ENCODE measurements at regions not wholly inside any gene's neighbourhood (a gene's known extent, or its start where the extent isn't known, plus 50 kb on each side); places are given as distances from the start of the nearest gene placed in this dataset.

- intact Hi-C loops (cut with micrococcal nuclease; ENCODE audit: unreplicated experiment) (no loop called here), in situ Hi-C loops (cut with MboI) (no loop called here)
- 61% methylated on average over 5 of the region's 9 CpGs for WGBS (ENCODE audit: insufficient coverage, insufficient replicate concordance, low lambda C conversion rate, missing lambda C conversion rate)
- no peak overlapping the region for H3K4me3 ChIP-seq
- no peak overlapping the region for H3K4me2 ChIP-seq (ENCODE audit: control insufficient read depth, insufficient read depth)
- DNase-seq (ENCODE audit: low read depth, low spot score) (no peak), ATAC-seq (no peak), FAIRE-seq (no peak)
- no peaks in the 10 kb centered on the region for H4K20me1 ChIP-seq (ENCODE audit: control insufficient read depth, insufficient read depth)
- ChIA-PET RAD21 (ENCODE audit: unreplicated experiment) (interaction anchor here (0.7 to 3.2 kb wide), 6 partner anchors 12 to 126 kb away, joined by 4 to 129 read pairs (median 16); no protein-coding TSS in a partner anchor), CTCF (interaction anchor here (1.0 to 2.7 kb wide), 3 partner anchors 14 to 129 kb away, joined by 3 to 16 read pairs (median 5); no protein-coding TSS in a partner anchor), POLR2A (interaction anchor here (0.6 to 4.3 kb wide), 4 partner anchors 12 to 1095 kb away, joined by 3 to 82 read pairs (median 8); no protein-coding TSS in a partner anchor), SMC1A (ENCODE audit: uncharacterized antibody, unreplicated experiment) (interaction anchor here (2.0 to 6.9 kb wide), 5 partner anchors 11 to 45 kb away, joined by 6 to 145 read pairs (median 26); no protein-coding TSS in a partner anchor)
- H3K27ac ChIP-seq (ENCODE audit: control insufficient read depth, insufficient read depth) = no peak overlapping the region
- H3K36me3 ChIP-seq (ENCODE audit: control insufficient read depth in 2 of 2, insufficient read depth in 2 of 2, low read length in 1 of 2) = no peaks in the 10 kb centered on the region
- H2AFZ ChIP-seq (ENCODE audit: control insufficient read depth, low read depth, low read length) = no peak overlapping the region
- peaks cover 29% of the 10 kb centered on the region for H3K4me1 ChIP-seq (ENCODE audit: control insufficient read depth, insufficient read depth, low read length)
- H3K9me3 ChIP-seq (replicated peaks; ENCODE audit: control insufficient read depth, insufficient read depth, low read length) = no peaks in the 10 kb centered on the region
- TF ChIP-seq HDGF (IDR thresholded peaks at IDR 0.05) = no peak
- TF ChIP-seq CBX3 (IDR thresholded peaks at IDR 0.05; ENCODE audit: borderline replicate concordance, low read depth) = no peak
- no peak for TF ChIP-seq HDAC2 (IDR thresholded peaks at IDR 0.05)
- TF ChIP-seq RAD51 (IDR thresholded peaks at IDR 0.05) = no peak
- TF ChIP-seq TARDBP (IDR thresholded peaks at IDR 0.05; ENCODE audit: borderline replicate concordance) = no peak
- no peak for TF ChIP-seq FOS (IDR thresholded peaks at IDR 0.05; ENCODE audit: borderline replicate concordance, extremely low read depth, insufficient read length)
- no peak for TF ChIP-seq CREM (IDR thresholded peaks at IDR 0.05; ENCODE audit: low read depth)
- TF ChIP-seq POLR2AphosphoS5 (IDR thresholded peaks at IDR 0.05; ENCODE audit: low read length) = no peak
- TF ChIP-seq DPF2 (IDR thresholded peaks at IDR 0.05) = no peak
- H3K9ac ChIP-seq (ENCODE audit: control insufficient read depth, insufficient read depth, low read length) = no peak overlapping the region
- no peaks in the 10 kb centered on the region for H3K79me2 ChIP-seq (ENCODE audit: control insufficient read depth, insufficient read depth, low read length)
- BruUV-seq (replicated peaks) = no TSS peak
- no peaks in the 10 kb centered on the region for H3K27me3 ChIP-seq (replicated peaks in 1 of 2; ENCODE audit: control insufficient read depth in 2 of 2, insufficient read depth in 2 of 2, low read length in 1 of 2)
These were observed 69.6 kb upstream of the EPCAM start for GRCh38 chr2:47299555-47299954.

GRCh38 chr2:47298771-47299170 is 70.3 kb upstream of the EPCAM start:
- no peaks in the 10 kb centered on the region for H3K36me3 ChIP-seq (ENCODE audit: control insufficient read depth in 2 of 2, insufficient read depth in 2 of 2, low read length in 1 of 2)
- DNase-seq (ENCODE audit: low read depth, low spot score) = no peak
- ChIA-PET CTCF (interaction anchor here (1.0 kb wide), 1 partner anchor 27 kb away, joined by 5 read pairs; no protein-coding TSS in a partner anchor), RAD21 (ENCODE audit: unreplicated experiment) (interaction anchor here (0.6 to 0.7 kb wide), 3 partner anchors 12 to 33 kb away, joined by 3 to 4 read pairs (median 3); no protein-coding TSS in a partner anchor), POLR2A (interaction anchor here (0.6 to 4.3 kb wide), 2 partner anchors 13 to 258 kb away, joined by 3 to 82 read pairs; no protein-coding TSS in a partner anchor), SMC1A (ENCODE audit: uncharacterized antibody, unreplicated experiment) (interaction anchor here (6.0 to 6.9 kb wide), 2 partner anchors 12 to 25 kb away, joined by 88 to 145 read pairs; no protein-coding TSS in a partner anchor)
- no peak overlapping the region for H3K9ac ChIP-seq (ENCODE audit: control insufficient read depth, insufficient read depth, low read length)
- no peak for ATAC-seq
- WGBS (ENCODE audit: insufficient coverage, insufficient replicate concordance, low lambda C conversion rate, missing lambda C conversion rate) = 80% methylated on average over 3 of the region's 3 CpGs
- no peaks in the 10 kb centered on the region for H3K79me2 ChIP-seq (ENCODE audit: control insufficient read depth, insufficient read depth, low read length)
- no TSS peak for BruUV-seq (replicated peaks)
- H3K27me3 ChIP-seq (replicated peaks in 1 of 2; ENCODE audit: control insufficient read depth in 2 of 2, insufficient read depth in 2 of 2, low read length in 1 of 2) = no peaks in the 10 kb centered on the region
- H3K27ac ChIP-seq (ENCODE audit: control insufficient read depth, insufficient read depth) = no peak overlapping the region
- H3K4me2 ChIP-seq (ENCODE audit: control insufficient read depth, insufficient read depth) = no peak overlapping the region
- no peak overlapping the region for H2AFZ ChIP-seq (ENCODE audit: control insufficient read depth, low read depth, low read length)
- H3K4me1 ChIP-seq (ENCODE audit: control insufficient read depth, insufficient read depth, low read length) = peaks cover 28% of the 10 kb centered on the region
- H3K4me3 ChIP-seq = no peak overlapping the region
- no peak for FAIRE-seq
- intact Hi-C loops (cut with micrococcal nuclease; ENCODE audit: unreplicated experiment) (no loop called here), in situ Hi-C loops (cut with MboI) (no loop called here)
- no peaks in the 10 kb centered on the region for H4K20me1 ChIP-seq (ENCODE audit: control insufficient read depth, insufficient read depth)
- H3K9me3 ChIP-seq (replicated peaks; ENCODE audit: control insufficient read depth, insufficient read depth, low read length) = no peaks in the 10 kb centered on the region
- TF ChIP-seq ZNF24 (IDR thresholded peaks at IDR 0.05) = no peak
- no peak for TF ChIP-seq RBBP5 (conservative IDR thresholded peaks at IDR 0.05)
- TF ChIP-seq RUNX3 (IDR thresholded peaks at IDR 0.05; ENCODE audit: low read length) = no peak
- TF ChIP-seq CTCF (IDR thresholded peaks at IDR 0.05 in 2 of 3, conservative IDR thresholded peaks at IDR 0.05 in 1 of 3; ENCODE audit: control insufficient read depth in 2 of 3, extremely low read depth in 1 of 3, insufficient read depth in 1 of 3, low read depth in 3 of 3, low read length in 3 of 3) = no peak
- TF ChIP-seq IRF4 (IDR thresholded peaks at IDR 0.05; ENCODE audit: low read depth, low read length) = no peak
- TF ChIP-seq HDAC2 (IDR thresholded peaks at IDR 0.05) = no peak
- TF ChIP-seq, protein P1, sequence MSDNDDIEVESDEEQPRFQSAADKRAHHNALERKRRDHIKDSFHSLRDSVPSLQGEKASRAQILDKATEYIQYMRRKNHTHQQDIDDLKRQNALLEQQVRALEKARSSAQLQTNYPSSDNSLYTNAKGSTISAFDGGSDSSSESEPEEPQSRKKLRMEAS (IDR thresholded peaks at IDR 0.05; ENCODE audit: low read depth, low read length) = no peak
- TF ChIP-seq NFYB (IDR thresholded peaks at IDR 0.05; ENCODE audit: insufficient read depth, low read depth, low read length) = no peak

Measured in GM12878 (cell line).